HG03095 (cell line): ENCODE measurements at regions not wholly inside any gene's neighbourhood (a gene's known extent, or its start where the extent isn't known, plus 50 kb on each side); places are given as distances from the start of the nearest gene placed in this dataset.

Experiments
- ATAC-seq: cut with Tn5 transposase; IDR thresholded peaks from one replicate; pipeline ENCODE4 v1.9.1; 2021; ENCODE audit warnings: moderate library complexity; ENCODE audit not compliant: unreplicated experiment

- ATAC-seq, result no peak
Observed at GRCh38 chr5:12799165-12799564, 894.9 kb upstream of the CTNND2 start.

GRCh38 chr5:12795333-12795663, 891.1 kb upstream of the CTNND2 start:
- no peak for ATAC-seq

GRCh38 chr5:12794476-12795332, 890.5 kb upstream of the CTNND2 start:
- no peak for ATAC-seq

- ATAC-seq, result no peak
Observed at GRCh38 chr5:12793373-12793772, 889.1 kb upstream of the CTNND2 start.

GRCh38 chr5:12780536-12780935, 876.3 kb upstream of the CTNND2 start:
- ATAC-seq, result no peak

GRCh38 chr5:12777342-12777741, 873.1 kb upstream of the CTNND2 start:
- no peak for ATAC-seq

- no peak for ATAC-seq
Observed at GRCh38 chr5:12772276-12772675, 868.0 kb upstream of the CTNND2 start.

- no peak for ATAC-seq
Observed at GRCh38 chr5:12759377-12759776, 855.1 kb upstream of the CTNND2 start.

- ATAC-seq, result no peak
Observed at GRCh38 chr5:12757035-12757434, 852.8 kb upstream of the CTNND2 start.

GRCh38 chr5:12745537-12745936, 841.3 kb upstream of the CTNND2 start:
- ATAC-seq, result no peak

- no peak for ATAC-seq
Observed at GRCh38 chr5:12743582-12743981, 839.3 kb upstream of the CTNND2 start.

- no peak for ATAC-seq
Observed at GRCh38 chr5:12730354-12730753, 826.1 kb upstream of the CTNND2 start.

GRCh38 chr5:12716664-12717063, 812.4 kb upstream of the CTNND2 start:
- no peak for ATAC-seq

- no peak for ATAC-seq
Observed at GRCh38 chr5:12707560-12707959, 803.3 kb upstream of the CTNND2 start.

GRCh38 chr5:12704955-12705354, 800.7 kb upstream of the CTNND2 start:
- no peak for ATAC-seq

- no peak for ATAC-seq
Observed at GRCh38 chr5:12703254-12703653, 799.0 kb upstream of the CTNND2 start.

- ATAC-seq, result no peak
Observed at GRCh38 chr5:12695651-12696050, 791.4 kb upstream of the CTNND2 start.

- ATAC-seq, result no peak
Observed at GRCh38 chr5:12691330-12691729, 787.1 kb upstream of the CTNND2 start.

GRCh38 chr5:12690361-12690760, 786.1 kb upstream of the CTNND2 start:
- no peak for ATAC-seq

GRCh38 chr5:12683249-12683648, 779.0 kb upstream of the CTNND2 start:
- ATAC-seq, result no peak

GRCh38 chr5:12679731-12680130, 775.5 kb upstream of the CTNND2 start:
- no peak for ATAC-seq

GRCh38 chr5:12675959-12676358, 771.7 kb upstream of the CTNND2 start:
- no peak for ATAC-seq

GRCh38 chr5:12672141-12672540, 767.9 kb upstream of the CTNND2 start:
- ATAC-seq, result no peak
